Fibroblast of gingiva (primary cell): ENCODE measurements at regions not wholly inside any gene's neighbourhood (a gene's known extent, or its start where the extent isn't known, plus 50 kb on each side); places are given as distances from the start of the nearest gene placed in this dataset.

Experiments used
- DNase-seq: peaks from one replicate; pipeline ENCODE4 v3.0.0-alpha.2; 2011; ENCODE audit warnings: low read depth

GRCh38 chr15:97806766-97807165 is 153.7 kb upstream of the ARRDC4 start:
- DNase-seq = no peak

DNA sequence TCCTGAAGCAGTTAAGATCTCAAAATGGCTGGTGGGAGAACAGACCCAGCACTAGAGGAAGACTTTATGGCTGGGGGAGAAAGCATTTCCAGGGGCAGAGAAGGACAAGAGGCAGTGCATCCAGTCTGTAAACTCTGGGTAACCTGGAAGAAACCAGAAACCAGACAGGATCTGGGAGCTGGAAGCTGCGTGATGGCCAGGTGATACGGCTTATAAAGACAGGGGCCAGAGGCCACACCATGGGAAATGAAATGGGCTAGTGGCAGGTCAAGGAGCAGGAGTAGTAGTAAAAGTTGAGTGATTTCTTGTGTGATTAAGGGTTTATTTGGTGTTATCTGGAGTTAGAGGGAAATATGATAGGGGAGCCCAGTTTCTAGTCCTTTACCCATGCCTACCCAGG is 144.7 kb upstream of the ARRDC4 start:
- DNase-seq = no peak

DNA sequence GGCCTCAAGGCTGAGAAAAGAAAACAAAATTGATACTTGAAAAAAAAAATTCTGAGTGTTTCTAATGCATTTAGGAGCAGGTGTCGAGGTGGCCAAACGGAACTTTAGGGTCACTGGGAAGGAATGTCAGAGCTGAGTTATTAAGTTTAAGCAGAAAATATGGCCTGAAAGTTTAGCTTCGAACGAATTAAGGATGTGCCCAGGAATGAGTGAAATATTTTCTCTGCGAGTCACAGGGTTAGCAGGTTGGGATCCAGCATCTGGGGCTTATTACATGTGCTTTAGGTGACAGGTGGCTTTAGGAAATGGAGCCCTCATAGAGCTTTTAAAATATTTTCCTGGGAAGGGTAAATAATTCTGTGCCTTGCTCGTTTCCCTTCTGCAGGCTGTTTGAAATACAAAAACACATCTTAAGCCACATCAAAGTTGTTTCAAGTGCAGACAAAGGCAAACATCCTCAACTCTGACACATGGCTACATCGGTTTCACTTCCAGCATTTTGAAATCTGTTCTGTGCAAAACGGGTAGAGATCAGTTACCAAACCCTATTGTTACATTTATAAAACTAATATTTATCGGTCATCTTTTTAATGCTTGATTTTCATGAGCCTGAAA is 143.1 kb upstream of the ARRDC4 start:
- no peak for DNase-seq

DNA sequence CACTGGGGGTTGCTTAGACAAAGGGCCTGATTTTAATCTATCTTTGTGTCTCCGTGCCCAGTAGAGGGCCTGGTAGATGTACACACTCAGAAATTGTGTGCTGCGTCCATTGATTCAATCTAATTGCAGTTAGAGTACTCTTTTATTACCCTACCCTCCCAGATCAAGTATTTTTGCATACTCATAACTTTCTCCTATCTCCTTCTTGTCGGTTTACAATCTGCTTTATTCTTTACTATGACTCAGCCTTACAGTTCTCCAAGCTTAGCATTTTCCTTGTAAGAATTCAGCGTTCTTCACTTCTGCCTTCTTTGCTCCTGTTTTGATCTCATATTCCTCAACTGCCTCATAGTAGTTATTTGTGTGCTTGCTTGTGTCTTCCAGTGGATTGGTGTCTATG is 124.5 kb upstream of the ARRDC4 start:
- DNase-seq = no peak

GRCh38 chr15:97837896-97838295 is 122.6 kb upstream of the ARRDC4 start:
- DNase-seq = no peak

- no peak for DNase-seq
Measured at GRCh38 chr15:97838606-97839210, 121.8 kb upstream of the ARRDC4 start.

DNA sequence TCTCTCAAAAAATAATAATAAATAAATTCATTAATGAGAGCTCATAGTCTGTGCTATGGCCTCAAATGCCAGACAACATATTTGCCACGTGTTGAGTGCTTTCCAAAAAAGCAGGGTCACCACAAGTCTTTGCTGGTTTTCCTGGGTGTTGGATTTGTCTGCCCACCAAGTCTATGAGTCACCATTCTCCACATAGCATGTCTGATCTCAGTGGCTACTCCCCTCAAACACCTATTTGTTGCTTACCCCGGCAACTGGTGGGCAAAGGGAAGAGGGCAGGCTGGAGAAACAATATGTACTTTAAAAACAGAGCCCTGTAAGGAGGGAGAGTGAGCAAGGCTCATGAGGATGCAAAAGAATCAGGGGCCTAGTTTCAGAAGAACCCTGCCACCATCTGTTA is 120.0 kb upstream of the ARRDC4 start:
- DNase-seq = no peak

DNA sequence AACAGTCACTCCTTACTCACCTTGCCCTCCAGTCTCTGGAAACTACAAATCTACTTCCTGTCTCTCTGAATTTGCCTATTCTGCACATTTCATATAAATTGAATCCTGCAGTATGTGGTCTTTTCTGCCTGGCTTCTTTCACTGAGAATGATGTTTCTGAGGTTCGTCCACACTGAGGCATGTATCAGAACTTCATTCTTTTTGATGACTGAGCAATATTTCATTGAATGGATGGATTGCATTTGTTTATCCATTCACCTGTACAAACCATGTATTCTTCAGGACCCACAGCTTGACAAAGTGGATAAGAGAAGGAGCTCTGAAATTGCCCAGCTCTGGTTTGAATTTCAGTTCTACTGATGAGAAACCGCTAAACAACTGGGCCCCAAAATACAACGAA is 118.9 kb upstream of the ARRDC4 start:
- DNase-seq = no peak

GRCh38 chr15:97849183-97849582 is 111.3 kb upstream of the ARRDC4 start:
- DNase-seq = no peak

DNA sequence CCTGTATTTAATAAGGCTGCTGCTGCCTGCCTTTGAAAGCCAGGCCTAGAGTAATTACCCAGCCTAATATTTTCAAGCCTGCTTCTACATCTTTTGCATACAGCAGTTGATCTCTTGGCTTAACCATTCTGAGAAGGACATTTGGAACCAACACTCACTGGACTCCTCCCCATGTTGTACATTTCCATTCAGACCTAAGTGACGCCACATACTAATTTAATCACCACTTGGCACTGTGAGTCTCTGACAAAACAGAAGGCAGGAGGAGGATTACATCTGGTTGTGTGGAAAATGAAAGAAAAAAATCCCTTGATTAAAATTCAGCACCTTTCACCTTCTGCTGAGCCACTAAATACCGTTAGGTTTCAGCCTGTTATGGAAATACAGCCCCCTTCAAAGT is 102.2 kb upstream of the ARRDC4 start:
- DNase-seq = no peak

DNA sequence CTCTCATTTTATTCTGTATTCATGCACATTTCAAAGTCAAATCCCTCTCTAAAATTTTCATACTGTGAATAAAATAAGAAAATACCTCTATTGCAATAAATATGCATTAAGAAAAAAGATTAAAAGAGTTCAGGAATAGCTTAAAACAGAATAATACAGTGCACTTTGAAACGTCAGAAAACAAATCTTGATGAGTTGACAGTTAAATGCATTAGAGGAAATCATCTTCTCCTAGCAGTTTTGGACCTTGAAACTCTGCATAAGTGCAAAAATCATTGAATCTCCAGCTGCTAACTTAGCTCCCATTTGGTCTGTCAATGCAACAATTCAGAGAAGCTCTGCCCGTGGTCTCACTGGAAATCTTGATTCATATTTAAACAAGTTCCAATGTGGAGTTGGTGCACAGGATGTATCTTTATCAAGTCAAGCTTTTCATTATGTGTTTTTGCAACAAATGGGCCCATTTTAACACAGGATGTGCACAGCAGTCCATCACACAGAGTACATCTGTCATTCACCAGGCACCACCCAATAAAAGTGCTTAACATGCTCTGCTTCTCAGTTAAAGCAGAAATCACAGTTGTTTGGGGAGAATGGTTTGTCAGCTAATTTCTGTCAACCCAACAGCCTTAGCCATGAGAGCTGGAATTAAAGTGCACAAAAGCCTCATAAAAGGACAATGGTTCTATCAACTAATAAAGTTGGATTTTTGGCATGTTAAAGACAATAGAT is 98.8 kb upstream of the ARRDC4 start:
- DNase-seq = no peak

GRCh38 chr15:97866959-97867358 is 93.5 kb upstream of the ARRDC4 start:
- DNase-seq = no peak

GRCh38 chr15:97867870-97868269 is 92.6 kb upstream of the ARRDC4 start:
- DNase-seq = no peak

GRCh38 chr15:97868981-97869380 is 91.5 kb upstream of the ARRDC4 start:
- no peak for DNase-seq

GRCh38 chr15:97870771-97871170 is 89.7 kb upstream of the ARRDC4 start:
- DNase-seq = no peak

GRCh38 chr15:97874139-97874538 is 86.4 kb upstream of the ARRDC4 start:
- no peak for DNase-seq

DNA sequence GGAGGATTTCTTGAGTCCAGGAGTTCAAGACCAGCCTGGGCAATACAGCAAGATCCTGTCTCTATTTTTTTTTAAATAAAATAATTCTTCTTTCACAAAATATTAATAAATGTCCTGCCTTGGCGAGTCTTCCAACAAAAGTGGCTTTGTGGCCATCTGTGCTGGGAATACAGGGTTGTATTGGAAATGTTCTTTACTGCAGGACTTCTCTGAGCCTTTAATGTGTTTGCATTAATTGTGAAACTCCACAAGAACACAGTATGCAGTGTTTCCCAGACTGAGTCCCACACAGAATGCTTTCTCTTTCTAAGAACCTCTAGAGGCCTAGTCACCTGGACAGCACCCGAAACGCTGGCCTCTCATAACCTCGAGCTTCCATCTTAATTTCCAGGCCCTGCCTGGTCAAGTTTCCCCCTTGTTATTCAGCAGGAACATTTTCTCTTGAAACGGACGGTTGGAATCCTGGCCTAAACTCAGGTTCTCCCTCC is 85.4 kb upstream of the ARRDC4 start:
- no peak for DNase-seq

DNA sequence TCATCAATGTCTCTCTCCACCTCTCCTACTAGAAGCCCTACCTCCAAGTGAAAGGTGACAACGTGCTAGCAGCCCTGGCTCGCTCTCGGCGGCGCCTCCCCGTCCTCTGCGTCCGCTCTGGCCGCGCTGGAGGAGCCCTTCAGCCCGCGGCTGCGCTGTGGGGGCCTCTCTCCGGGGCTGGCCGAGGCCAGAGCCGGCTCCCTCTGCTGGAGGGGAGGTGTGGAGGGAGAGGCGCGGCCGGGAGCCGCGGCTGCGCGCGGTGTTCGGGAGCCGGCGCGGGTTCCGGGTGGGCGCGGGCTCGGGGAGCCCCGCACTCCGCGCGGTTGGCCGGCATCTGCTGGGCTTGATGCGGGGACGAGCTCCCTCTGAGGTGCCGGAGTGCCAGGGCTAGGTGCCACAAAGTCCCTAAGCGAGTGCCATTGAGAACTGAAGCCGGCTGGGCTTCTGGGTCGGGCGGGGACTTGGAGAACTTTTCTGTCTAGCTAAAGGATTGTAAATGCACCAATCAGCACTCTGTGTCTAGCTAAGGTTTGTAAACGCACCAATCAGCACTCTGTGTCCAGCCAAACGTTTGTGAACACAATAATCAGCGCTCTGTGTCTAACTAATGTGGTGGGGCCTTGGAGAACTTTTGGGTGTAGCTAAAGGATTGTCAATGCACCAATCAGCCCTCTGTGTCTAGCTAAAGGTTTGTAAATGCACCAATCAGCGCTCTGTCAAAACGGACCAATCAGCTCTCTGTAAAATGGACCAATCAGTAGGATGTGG is 84.8 kb upstream of the ARRDC4 start:
- no peak for DNase-seq

- DNase-seq = no peak
Measured at GRCh38 chr15:97876281-97876675, 84.2 kb upstream of the ARRDC4 start.

DNA sequence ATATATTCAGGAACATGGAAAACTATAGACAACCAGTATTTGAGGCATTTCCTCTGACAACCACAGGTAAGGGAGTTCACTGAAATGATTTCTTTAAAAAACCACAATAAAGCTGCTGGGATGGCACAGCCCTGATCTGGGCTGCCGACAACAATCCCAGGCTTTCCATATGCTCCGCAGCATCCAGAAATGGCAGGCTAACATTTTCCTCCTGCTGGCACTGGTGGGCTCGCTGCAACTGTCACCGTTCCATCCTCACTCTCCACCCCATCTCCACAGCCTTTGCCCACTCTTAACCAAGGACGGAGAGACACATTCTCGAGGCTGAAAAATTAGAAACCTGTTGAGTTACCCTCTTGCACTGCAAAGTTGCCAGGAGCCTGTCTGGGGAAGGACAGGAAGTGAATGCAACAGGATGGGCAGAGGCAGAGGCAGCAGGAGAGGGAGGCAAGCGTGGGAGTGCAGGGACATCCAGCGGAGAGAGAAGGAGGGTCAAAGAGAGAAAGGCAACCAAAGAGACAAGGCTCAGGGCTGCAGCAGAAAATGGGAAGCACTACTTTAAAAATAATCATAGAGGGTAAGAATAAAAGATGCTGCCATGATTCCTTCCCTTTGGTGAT is 79.0 kb upstream of the ARRDC4 start:
- no peak for DNase-seq

GRCh38 chr15:97884513-97885131 is 75.9 kb upstream of the ARRDC4 start:
- DNase-seq = no peak

GRCh38 chr15:97890307-97890706 is 70.2 kb upstream of the ARRDC4 start:
- DNase-seq = no peak
